IPS-NIHi7 (cell line): ENCODE measurements at regions not wholly inside any gene's neighbourhood (a gene's known extent, or its start where the extent isn't known, plus 50 kb on each side); places are given as distances from the start of the nearest gene placed in this dataset.
A peak's percentile ranks its signal among the peaks of the same experiment; 100 is the strongest.
"Not testable (repeated sequence)": the region's sequence is repeated elsewhere in the genome, so short reads cannot be mapped to it uniquely, and the experiment has no call there.

Source experiments
- DNase-seq: peaks from one replicate; pipeline ENCODE4 v3.0.0; 2012; ENCODE audit warnings: mixed read lengths; ENCODE audit errors: extremely low spot score

GRCh38 chr4:13762130-13762529 is 134.6 kb upstream of the BOD1L1 start:
- no peak for DNase-seq

DNA sequence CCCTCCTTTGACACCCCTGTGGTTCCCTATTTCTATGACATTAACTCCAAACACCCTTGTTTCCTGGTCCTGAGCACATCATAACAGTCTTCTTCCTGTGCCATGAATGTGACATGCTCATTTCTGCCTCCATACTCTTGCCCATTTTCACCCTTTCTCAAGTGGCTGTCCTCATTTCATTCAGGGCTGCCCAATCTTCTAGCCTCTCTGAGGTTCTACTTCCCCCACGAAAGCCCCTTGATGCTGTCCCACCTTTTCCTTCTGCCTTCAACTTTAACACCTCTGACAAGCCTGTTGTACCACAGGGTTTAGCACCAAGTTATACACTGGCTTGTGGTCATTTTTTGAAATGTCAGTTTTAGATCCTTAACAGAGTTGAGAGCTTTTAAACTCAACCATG is 136.2 kb upstream of the BOD1L1 start:
- no peak for DNase-seq

DNA sequence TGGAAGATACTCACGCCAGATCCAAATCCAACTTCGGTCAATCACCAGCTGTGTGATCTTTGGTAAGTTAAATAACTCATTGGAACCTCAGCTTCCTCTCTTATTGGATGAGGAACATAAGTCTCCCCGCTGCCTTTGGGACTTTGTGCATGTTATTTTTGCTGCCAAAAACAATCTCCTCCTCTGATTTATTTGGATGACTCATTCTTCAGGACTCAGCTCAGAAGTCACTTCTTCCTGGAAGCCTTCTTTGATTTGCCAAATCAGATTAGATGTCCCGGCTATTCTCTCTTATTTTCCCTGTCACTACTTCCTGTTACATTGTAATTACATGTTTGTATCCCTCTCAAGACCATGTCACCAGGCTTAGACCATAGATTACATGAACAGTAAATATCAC is 138.0 kb upstream of the BOD1L1 start:
- no peak for DNase-seq

DNA sequence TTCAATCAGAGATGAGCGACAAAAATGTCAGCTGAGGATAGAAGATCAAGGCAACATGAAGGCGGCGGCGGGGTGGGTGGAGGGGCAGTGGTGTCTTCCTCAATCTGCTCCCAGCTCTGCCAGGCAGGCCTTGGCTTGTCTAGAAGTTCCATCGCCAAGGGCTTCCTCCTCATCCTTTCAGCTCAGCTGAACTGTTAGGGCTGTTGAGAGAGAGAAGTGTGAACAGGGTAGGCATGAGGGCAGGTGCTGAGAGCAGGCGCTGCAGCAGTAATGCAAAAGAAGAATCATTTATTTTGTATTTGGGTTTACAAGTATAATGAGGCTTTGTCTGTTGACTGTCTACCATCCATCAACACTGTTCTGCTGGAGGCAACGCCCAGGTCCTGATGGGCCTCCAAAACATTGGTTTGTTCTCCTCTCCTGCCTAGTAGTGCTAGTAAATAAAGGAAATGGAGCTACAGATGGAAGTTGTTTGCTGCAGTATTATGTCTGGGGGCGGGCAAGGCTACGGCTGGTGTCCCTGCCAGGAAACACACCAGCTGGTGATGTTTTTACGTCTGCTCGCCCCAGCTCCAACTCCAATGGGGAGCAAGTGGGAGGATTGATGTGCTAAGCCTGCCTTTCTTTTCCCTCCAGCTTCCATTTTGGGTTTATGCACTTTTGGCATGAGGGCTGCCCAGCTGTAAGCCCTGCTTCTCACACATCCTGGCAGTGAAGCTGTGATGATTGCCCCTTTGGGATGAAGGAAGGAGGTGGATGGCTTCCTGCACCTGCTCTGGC is 139.4 kb upstream of the BOD1L1 start:
- no peak for DNase-seq

DNA sequence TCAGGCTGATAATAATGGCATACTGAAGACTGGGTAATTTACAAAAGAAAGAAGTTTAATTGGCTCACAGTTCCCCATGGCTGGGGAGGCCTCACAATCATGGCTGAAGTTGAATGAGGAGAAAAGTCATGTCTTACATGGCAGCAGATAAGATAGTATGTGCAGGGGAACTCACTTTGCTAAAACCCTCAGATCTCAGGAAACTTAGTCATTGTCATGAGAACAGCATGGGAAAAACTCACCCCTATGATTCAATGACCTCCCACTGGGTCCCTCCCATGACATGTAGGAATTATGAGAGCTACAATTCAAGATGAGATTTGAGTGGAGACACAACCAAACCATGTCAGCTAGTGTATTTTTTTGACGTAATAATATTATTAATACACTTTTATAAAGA is 149.8 kb upstream of the BOD1L1 start:
- no peak for DNase-seq

- DNase-seq, result no peak
These were observed 150.8 kb upstream of the BOD1L1 start for GRCh38 chr4:13778367-13778766.

DNA sequence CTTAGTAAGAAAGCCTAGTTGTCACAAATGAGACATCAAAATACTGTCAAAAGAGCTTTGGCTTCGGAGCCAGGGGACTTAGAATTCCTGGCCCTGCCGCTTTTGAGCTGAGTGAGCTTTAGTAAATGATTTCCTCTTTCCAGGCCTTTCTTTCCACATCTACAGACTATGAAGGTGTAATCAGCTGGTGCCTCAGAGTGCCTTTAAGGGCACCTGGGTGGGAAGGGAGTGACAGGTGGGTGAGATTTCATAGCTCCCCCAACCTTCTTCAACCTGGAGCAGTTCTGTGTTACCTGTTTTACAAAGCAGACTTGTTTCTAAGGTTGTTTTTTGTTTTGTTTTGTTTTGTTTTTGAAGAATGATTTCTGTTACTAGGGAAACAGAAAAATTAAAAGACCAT is 154.7 kb upstream of the BOD1L1 start:
- no peak for DNase-seq

DNA sequence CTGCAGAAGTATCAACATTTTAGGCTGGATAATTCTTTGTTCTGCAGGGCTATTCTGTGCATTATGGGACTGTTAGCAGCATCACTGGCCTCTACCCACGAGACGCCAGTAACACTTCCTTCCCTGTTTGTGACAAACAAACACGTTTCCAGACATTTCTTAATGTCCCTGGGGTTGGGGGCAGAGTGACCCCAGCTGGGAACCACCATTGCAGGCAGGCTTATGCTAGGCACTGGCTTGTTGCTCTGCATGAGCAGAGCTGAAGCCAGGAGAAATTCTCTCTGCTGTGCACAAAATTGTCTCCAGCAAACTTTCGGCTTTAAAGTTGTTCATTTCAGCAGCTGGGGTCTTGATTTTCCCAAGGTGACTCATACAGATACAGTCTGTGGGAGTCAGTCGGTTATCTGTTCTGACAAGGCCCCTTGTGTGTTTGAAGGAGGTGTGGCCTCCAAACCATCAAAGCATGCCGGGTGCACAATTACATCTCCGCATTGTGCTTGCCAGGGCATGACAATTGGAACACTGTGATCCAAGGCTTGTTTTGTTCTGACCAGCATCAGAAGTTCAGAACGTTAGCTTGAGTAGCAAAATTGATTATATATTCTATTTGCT is 156.4 kb upstream of the BOD1L1 start:
- peak; percentile 22 for DNase-seq

GRCh38 chr4:13793020-13793710 is 165.6 kb upstream of the BOD1L1 start:
- DNase-seq, result no peak

GRCh38 chr4:13794819-13795565 is 167.5 kb upstream of the BOD1L1 start:
- DNase-seq, result no peak

DNA sequence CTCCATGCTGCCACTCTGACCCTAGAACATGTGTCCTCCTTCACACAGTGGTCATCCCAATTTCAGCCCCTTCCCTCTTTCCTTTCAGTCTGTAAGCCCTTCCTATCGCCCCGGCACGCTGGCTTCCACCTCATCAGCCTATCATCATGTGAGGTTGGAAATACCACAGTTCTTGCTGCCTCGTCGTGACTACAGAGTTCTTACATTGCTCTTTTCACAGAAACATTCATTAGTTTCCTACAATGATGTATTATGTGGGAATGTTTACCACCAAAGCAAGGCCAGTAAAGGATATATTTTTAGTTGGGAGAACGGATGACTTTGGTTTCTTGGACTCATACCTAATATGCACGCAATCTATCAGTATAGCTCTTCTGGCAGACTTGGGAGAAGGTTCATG is 169.5 kb upstream of the BOD1L1 start:
- no peak for DNase-seq

DNA sequence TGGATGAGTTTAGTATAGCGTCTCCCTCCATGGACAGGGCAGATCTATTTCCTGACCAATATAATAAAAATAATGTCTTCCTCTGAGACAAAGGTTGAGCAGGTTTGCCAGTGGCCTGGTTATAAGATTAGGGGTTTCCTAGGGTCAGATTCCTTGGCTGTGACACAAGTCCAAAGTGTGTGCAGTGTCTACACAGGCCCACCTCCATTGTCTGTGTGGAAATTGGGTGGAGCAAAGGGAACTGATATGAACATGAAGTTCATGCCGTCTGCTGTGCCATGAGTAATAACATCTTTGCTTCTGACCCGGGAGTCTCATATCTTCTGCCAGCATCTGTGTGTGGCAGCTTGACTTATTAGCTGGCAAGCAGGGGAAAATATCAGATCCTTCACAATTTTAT is 187.7 kb upstream of the BOD1L1 start:
- DNase-seq, result no peak

DNA sequence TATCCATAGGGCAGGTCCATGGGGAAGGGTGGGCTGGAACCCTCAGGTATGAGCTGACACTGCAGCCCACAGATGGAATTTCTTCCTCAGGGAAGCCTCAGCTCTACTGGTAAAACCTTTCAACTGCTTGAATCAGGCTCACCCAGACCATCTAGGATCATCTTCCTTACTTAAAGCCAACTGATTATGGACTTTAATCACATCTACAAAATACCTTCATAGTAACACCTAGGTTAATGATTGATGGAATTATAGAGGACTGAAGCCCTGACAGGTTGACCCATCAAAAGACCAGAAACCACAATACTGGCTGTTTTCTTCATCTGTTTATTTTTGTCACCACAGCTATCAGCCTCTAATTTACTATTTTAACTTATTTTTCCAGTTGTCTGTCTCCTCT is 188.9 kb upstream of the BOD1L1 start:
- no peak for DNase-seq

DNA sequence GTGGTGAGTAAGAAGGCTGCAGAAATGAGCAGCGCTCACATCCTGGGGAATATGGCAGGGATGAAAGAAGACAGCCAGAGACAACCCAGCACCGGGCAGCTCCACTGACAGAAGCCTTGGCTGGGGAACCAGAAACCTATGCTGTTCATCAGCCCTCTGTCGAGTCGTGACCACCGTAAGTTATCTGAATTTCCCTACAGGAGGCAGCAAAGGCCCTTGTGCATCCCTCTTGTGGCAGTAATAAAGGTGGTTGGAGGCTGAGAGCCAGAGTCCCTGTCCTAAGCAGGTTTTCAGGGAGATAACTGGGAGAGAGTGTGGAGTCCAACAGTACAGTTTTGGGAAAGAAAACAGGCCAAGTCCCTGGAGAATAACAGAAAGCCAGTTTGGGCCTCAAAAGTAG is 194.0 kb upstream of the BOD1L1 start:
- DNase-seq, result peak; percentile 60

DNA sequence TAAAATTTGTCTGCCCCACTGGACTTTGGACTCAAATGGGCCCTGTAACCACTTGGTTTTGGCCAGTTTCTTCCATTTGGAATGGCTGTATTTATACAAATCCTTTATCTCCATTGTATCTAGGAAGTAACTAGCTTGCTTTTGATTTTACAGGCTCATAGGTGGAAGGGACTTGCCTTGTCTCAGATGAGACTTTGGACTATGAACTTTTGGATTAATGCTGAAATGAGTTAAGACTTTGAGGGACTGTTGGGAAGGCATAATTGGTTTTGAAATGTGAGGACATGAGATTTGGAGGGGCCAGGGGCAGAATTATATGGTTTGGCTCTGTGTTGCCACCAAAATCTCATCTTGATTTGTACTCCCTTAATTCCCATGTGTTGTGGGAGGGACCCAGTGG is 198.3 kb upstream of the BOD1L1 start:
- DNase-seq, result not testable (repeated sequence)

DNA sequence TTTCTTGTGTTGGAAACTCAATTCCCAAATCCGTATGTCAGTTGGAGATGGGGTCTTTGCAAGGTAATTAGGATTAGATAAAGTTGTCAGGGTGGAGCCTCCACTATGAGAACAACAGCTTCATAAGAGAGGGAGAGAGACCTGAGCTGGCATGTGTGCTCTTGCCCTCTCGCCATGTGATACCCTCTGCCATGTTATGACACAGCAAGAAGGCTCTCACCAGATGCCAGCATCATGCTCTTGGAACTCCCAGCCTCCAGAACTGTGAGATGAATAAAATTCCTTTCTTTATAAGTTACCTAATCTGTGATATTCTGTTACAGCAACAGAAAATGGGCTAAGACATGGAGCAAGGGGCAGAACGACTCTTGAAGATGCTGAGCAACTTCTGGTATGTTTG is 201.9 kb upstream of the BOD1L1 start:
- no peak for DNase-seq

GRCh38 chr4:13830449-13830848 is 202.9 kb upstream of the BOD1L1 start:
- no peak for DNase-seq

- DNase-seq, result no peak
These were observed 205.8 kb upstream of the BOD1L1 start for GRCh38 chr4:13833171-13833804.

- DNase-seq, result no peak
These were observed 209.7 kb upstream of the BOD1L1 start for GRCh38 chr4:13836946-13837912.

DNA sequence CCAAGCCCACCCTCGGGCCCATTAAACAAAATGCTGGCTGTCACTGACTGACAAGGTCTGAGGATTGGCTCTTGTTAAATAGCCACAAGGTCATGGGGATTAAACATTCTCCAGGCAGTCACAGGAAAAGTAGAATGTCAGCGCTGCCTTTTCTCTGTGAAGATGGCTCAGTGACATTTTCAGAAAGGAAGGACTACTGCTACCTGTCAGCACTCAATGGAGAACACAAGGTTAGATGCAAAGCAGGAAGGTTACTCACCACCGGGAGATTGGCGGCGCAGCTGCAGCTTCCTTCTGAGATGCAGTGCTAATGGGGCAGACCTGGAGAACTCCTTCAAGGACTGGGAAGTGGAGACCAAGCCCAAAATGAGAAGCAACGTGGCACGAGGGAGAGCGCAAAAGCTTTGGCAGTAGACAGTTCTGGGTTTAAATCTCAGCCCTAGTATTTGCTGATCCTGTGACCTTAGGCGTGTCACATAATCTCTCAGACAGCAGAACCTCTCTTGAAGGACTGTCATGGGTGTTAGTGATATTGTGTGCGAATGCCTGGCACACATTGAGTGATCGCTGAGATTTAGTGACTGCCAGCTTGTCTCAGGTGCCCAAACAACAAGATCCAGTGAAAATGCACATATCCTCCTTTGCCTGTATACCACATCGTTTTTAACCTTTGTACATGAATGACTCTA is 213.1 kb upstream of the BOD1L1 start:
- DNase-seq, result no peak
